ENCODE measurements at regions not wholly inside any gene's neighbourhood (a gene's known extent, or its start where the extent isn't known, plus 50 kb on each side); places are given as distances from the start of the nearest gene placed in this dataset.

GRCh38 chr12:90280033-90280432 lies 571.4 kb upstream of the ATP2B1 start:
- TF ChIP-seq CTCF (IDR thresholded peaks at IDR 0.05), result no peak
- TF ChIP-seq POLR2A (IDR thresholded peaks at IDR 0.05), result no peak

Data from transverse colon (tissue), 3 donors.